CD14-positive monocyte (primary cell): ENCODE measurements at regions not wholly inside any gene's neighbourhood (a gene's known extent, or its start where the extent isn't known, plus 50 kb on each side); places are given as distances from the start of the nearest gene placed in this dataset.

Source experiments
- DNase-seq, 3 donors: peaks; one replicate each; pipeline ENCODE4 v3.0.0-alpha.2; 2011 to 2022
- H2AFZ ChIP-seq: 2 replicates; pipeline ENCODE4 v1.6.0; 2012; ENCODE audit warnings: mild to moderate bottlenecking, low read depth, low read length, inconsistent platforms; ENCODE audit not compliant: insufficient read depth, poor library complexity, severe bottlenecking
- H3K27ac ChIP-seq, 2 donors: 1 replicate in 1 of 2; 2 replicates in 1 of 2; pipeline ENCODE4 v1.5.1; 2012 to 2013; ENCODE audit warnings: low read length in 2 of 2, control low read depth in 1 of 2, inconsistent platforms in 1 of 2, low read depth in 1 of 2, mild to moderate bottlenecking in 1 of 2
- H3K27me3 ChIP-seq, 2 donors: one replicate each; pipeline versions ENCODE4 v1.6.0 to v1.6.1; 2011 to 2013; ENCODE audit warnings: low read length in 2 of 2; ENCODE audit not compliant: control insufficient read depth in 2 of 2, insufficient read depth in 2 of 2
- H3K36me3 ChIP-seq, 2 donors: replicated peaks in 1 of 2; 1 replicate in 1 of 2; 2 replicates in 1 of 2; pipeline versions ENCODE4 v1.5.1 to v1.6.1; 2012 to 2013; ENCODE audit warnings: low read length in 2 of 2, control low read depth in 1 of 2, inconsistent platforms in 1 of 2, mild to moderate bottlenecking in 1 of 2; ENCODE audit not compliant: insufficient read depth in 2 of 2, control insufficient read depth in 1 of 2
- H3K4me1 ChIP-seq, 2 donors: 1 replicate in 1 of 2; 2 replicates in 1 of 2; pipeline versions ENCODE4 v1.5.1 to v1.6.1; 2012 to 2013; ENCODE audit warnings: low read length in 2 of 2, control low read depth in 1 of 2, inconsistent platforms in 1 of 2, mild to moderate bottlenecking in 1 of 2, moderate library complexity in 1 of 2; ENCODE audit not compliant: insufficient read depth in 2 of 2, control insufficient read depth in 1 of 2
- H3K4me2 ChIP-seq: replicated peaks from 2 replicates; pipeline ENCODE3; 2012; ENCODE audit warnings: low read length, moderate library complexity, mild to moderate bottlenecking; ENCODE audit not compliant: poor library complexity, severe bottlenecking; ENCODE audit errors: extremely low read depth
- H3K4me3 ChIP-seq, 3 experiments: fragments of 200-600 bp in 1 of 3; sonication (generic) in 1 of 3; replicated peaks in 1 of 3; 1 replicate in 2 of 3; 2 replicates in 1 of 3; pipeline ENCODE4 v1.5.1; 2011 to 2013; ENCODE audit warnings: low read length in 3 of 3, mild to moderate bottlenecking in 3 of 3, control low read depth in 2 of 3, low read depth in 2 of 3, inconsistent platforms in 1 of 3, moderate library complexity in 1 of 3
- H3K79me2 ChIP-seq: 2 replicates; pipeline ENCODE4 v1.6.0; 2012; ENCODE audit warnings: mild to moderate bottlenecking, control low read depth, inconsistent platforms, low read length, moderate library complexity; ENCODE audit not compliant: insufficient read depth
- H3K9ac ChIP-seq: 2 replicates; pipeline ENCODE4 v1.6.0; 2017; ENCODE audit warnings: low read length, mild to moderate bottlenecking; ENCODE audit not compliant: insufficient read depth, poor library complexity, severe bottlenecking
- H3K9me3 ChIP-seq, 2 donors: replicated peaks in 1 of 2; 1 replicate in 1 of 2; 2 replicates in 1 of 2; pipeline versions ENCODE4 v1.5.1 to v1.6.1; 2012 to 2013; ENCODE audit warnings: low read length in 2 of 2, control low read depth in 1 of 2; ENCODE audit not compliant: control insufficient read depth in 1 of 2, insufficient read depth in 1 of 2
- H4K20me1 ChIP-seq: 2 replicates; pipeline ENCODE4 v1.6.0; 2012; ENCODE audit warnings: mild to moderate bottlenecking, low read length, control low read depth, moderate library complexity; ENCODE audit not compliant: insufficient read depth
- H3K27ac Mint-ChIP-seq, 7 donors: one replicate each; pipeline ENCODE4 v1.8.0; 2020; ENCODE audit warnings: mild to moderate bottlenecking in 7 of 7, mixed read lengths in 7 of 7, moderate library complexity in 6 of 7, inconsistent platforms in 2 of 7
- H3K27me3 Mint-ChIP-seq, 3 donors: one replicate each; pipeline ENCODE4 v1.8.0; 2021 to 2022; ENCODE audit warnings: low read depth in 3 of 3, mild to moderate bottlenecking in 3 of 3, mixed read lengths in 3 of 3, moderate library complexity in 3 of 3, inconsistent platforms in 1 of 3
- H3K36me3 Mint-ChIP-seq, 2 donors: one replicate each; pipeline ENCODE4 v1.8.0; 2020; ENCODE audit warnings: mixed read lengths in 2 of 2, inconsistent platforms in 1 of 2, mild to moderate bottlenecking in 1 of 2
- H3K4me1 Mint-ChIP-seq: one replicate; pipeline ENCODE4 v1.8.0; 2020; ENCODE audit warnings: mild to moderate bottlenecking, mixed read lengths
- H3K4me3 Mint-ChIP-seq, 2 donors: one replicate each; pipeline ENCODE4 v1.8.0; 2020; ENCODE audit warnings: mild to moderate bottlenecking in 2 of 2, mixed read lengths in 2 of 2, moderate library complexity in 1 of 2
- H3K9me3 Mint-ChIP-seq, 7 donors: one replicate each; pipeline ENCODE4 v1.8.0; 2020 to 2022; ENCODE audit warnings: mixed read lengths in 7 of 7, mild to moderate bottlenecking in 6 of 7, moderate library complexity in 6 of 7, inconsistent platforms in 2 of 7
- WGBS: methylation state at CpG from one replicate; pipeline ENCODE4 v1.1.5; 2013; ENCODE audit warnings: missing lambda C conversion rate; ENCODE audit not compliant: insufficient coverage; 5-methylcytosine and 5-hydroxymethylcytosine counted together
- intact Hi-C, 2 donors: fragments of 100-400 bp; cut with micrococcal nuclease; formaldehyde crosslinking; loops; one replicate each; pipeline versions ENCODE4 v1.15.0 to v1.15.1; 2023
- TF ChIP-seq, protein P1 (sequence below): fragments of 200-600 bp; IDR thresholded peaks from one replicate; pipeline ENCODE4 v1.8.0; 2022; ENCODE audit warnings: antibody characterized with exemption, mild to moderate bottlenecking

DNA sequence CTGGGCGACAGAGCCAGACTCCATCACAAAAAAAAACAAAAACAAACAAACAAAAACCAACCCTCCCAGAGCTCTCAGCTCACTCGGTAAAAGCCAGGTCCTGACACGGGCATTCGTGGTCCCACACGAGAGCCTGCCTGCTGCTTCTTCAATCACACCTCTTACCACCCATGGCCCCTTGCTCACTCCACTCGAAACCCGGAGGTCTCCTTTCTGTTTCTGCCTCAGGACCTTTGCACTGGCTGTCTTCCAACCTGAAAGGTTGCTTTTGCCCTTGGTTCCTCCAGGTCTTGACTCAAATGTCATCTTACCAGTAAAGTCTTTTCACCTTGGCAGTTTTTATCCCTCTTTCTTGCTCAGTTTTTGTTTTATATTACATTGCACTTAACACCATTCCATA, 169.6 kb downstream of the EVX1 start:
- Mint-ChIP-seq H3K27ac (no peak overlapping the region), H3K4me1 (peaks cover 4% of the 10 kb centered on the region), H3K9me3 (no peaks in the 10 kb centered on the region), H3K4me3 (no peak overlapping the region), H3K27me3 (peaks cover 8 to 11% (median 8%) of the 10 kb centered on the region in 3 donors), H3K36me3 (no peaks in the 10 kb centered on the region)
- Histone ChIP-seq H3K4me1 (no peaks in the 10 kb centered on the region), H2AFZ (no peak overlapping the region), H3K27me3 (peaks cover 0 to 2% of the 10 kb centered on the region in 2 donors), H3K27ac (no peak overlapping the region), H3K79me2 (no peaks in the 10 kb centered on the region), H4K20me1 (no peaks in the 10 kb centered on the region), H3K9ac (no peak overlapping the region), H3K4me2 (no peak overlapping the region), H3K36me3 (no peaks in the 10 kb centered on the region), H3K9me3 (no peaks in the 10 kb centered on the region), H3K4me3 (no peak overlapping the region)
- DNase-seq: no peak
- intact Hi-C loops: no loop called here
- TF ChIP-seq, protein P1, sequence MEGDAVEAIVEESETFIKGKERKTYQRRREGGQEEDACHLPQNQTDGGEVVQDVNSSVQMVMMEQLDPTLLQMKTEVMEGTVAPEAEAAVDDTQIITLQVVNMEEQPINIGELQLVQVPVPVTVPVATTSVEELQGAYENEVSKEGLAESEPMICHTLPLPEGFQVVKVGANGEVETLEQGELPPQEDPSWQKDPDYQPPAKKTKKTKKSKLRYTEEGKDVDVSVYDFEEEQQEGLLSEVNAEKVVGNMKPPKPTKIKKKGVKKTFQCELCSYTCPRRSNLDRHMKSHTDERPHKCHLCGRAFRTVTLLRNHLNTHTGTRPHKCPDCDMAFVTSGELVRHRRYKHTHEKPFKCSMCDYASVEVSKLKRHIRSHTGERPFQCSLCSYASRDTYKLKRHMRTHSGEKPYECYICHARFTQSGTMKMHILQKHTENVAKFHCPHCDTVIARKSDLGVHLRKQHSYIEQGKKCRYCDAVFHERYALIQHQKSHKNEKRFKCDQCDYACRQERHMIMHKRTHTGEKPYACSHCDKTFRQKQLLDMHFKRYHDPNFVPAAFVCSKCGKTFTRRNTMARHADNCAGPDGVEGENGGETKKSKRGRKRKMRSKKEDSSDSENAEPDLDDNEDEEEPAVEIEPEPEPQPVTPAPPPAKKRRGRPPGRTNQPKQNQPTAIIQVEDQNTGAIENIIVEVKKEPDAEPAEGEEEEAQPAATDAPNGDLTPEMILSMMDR: no peak
- 94% methylated on average over 7 of the region's 7 CpGs for WGBS

DNA sequence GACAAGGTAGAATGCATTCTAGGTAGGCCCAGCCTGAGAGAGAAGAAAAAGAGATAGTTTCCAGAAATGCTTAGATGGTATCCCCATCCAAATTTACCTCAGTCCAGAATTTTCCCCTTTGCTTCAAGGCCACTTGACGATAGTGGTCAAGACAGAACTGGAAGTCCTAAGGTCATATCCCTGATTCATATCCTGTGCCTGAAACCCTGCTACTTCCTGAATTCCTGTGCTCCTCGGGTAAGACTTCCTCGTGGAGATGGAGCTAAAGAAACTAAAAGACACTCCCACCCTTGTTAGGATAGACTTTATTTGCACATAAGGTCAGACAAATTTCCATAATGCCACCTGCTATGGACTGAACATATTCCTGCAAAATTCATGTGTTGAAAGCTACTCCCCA, 175.9 kb downstream of the EVX1 start:
- intact Hi-C loops: no loop called here
- WGBS: 43% methylated on average over 1 of the region's 3 CpGs

More for the DNA sequence above, 175.9 kb downstream of the EVX1 start:
- peaks cover 2 to 9% (median 6%) of the 10 kb centered on the region in 3 donors for H3K27me3 Mint-ChIP-seq
- Histone ChIP-seq H3K79me2 (no peaks in the 10 kb centered on the region), H3K36me3 (no peaks in the 10 kb centered on the region), H4K20me1 (no peaks in the 10 kb centered on the region), H3K4me3 (no peak overlapping the region), H3K27me3 (peaks cover 0 to 2% of the 10 kb centered on the region in 2 donors), H3K27ac (no peak overlapping the region), H2AFZ (no peak overlapping the region), H3K9me3 (no peaks in the 10 kb centered on the region), H3K4me2 (no peak overlapping the region), H3K4me1 (no peaks in the 10 kb centered on the region), H3K9ac (no peak overlapping the region)
- DNase-seq: no peak
- H3K9me3 Mint-ChIP-seq: peaks cover 0 to 2% (median 0%) of the 10 kb centered on the region in 7 donors
- TF ChIP-seq, protein P1: no peak
- no peaks in the 10 kb centered on the region for H3K36me3 Mint-ChIP-seq
- no peak overlapping the region for H3K27ac Mint-ChIP-seq
- peaks cover 2% of the 10 kb centered on the region for H3K4me1 Mint-ChIP-seq
- H3K4me3 Mint-ChIP-seq: no peak overlapping the region
